HFF-Myc (cell line): ENCODE measurements at regions not wholly inside any gene's neighbourhood (a gene's known extent, or its start where the extent isn't known, plus 50 kb on each side); places are given as distances from the start of the nearest gene placed in this dataset.
"Not testable (repeated sequence)": the region's sequence is repeated elsewhere in the genome, so short reads cannot be mapped to it uniquely, and the experiment has no call there.

Experiments
- DNase-seq: peaks from one replicate; pipeline ENCODE4 v3.0.0-alpha.2; 2011; ENCODE audit warnings: low read depth; ENCODE audit errors: extremely low read depth
- H3K4me3 ChIP-seq: replicated peaks from 2 replicates; pipeline ENCODE4 v1.5.1; 2011; ENCODE audit warnings: low read depth, mild to moderate bottlenecking, control low read depth, low read length
- CTCF ChIP-seq: IDR thresholded peaks from 2 replicates; pipeline ENCODE4 v1.5.1; 2012; ENCODE audit warnings: mild to moderate bottlenecking, low read depth, low read length, control low read depth; ENCODE audit errors: missing control alignments

GRCh38 chr4:130028552-130028951, 932.6 kb downstream of the C4orf33 start:
- H3K4me3 ChIP-seq: no peak overlapping the region
- no peak for DNase-seq
- no peak for TF ChIP-seq CTCF

- TF ChIP-seq CTCF: no peak
- H3K4me3 ChIP-seq: no peak overlapping the region
- no peak for DNase-seq
Observed at GRCh38 chr4:130029442-130029841, 933.5 kb downstream of the C4orf33 start.

GRCh38 chr4:130031858-130032257, 935.9 kb downstream of the C4orf33 start:
- H3K4me3 ChIP-seq: no peak overlapping the region
- TF ChIP-seq CTCF: no peak
- no peak for DNase-seq

- H3K4me3 ChIP-seq, DNase-seq: not testable (repeated sequence)
Observed at GRCh38 chr4:130033657-130034056, 937.7 kb downstream of the C4orf33 start.

- TF ChIP-seq CTCF: no peak
- H3K4me3 ChIP-seq: no peak overlapping the region
- no peak for DNase-seq
Observed at GRCh38 chr4:130034876-130035275, 938.9 kb downstream of the C4orf33 start.

GRCh38 chr4:130035391-130035790, 939.4 kb downstream of the C4orf33 start:
- no peak for TF ChIP-seq CTCF
- DNase-seq: no peak
- H3K4me3 ChIP-seq: no peak overlapping the region

GRCh38 chr4:130037866-130038265, 941.9 kb downstream of the C4orf33 start:
- not testable (repeated sequence) for DNase-seq, H3K4me3 ChIP-seq

GRCh38 chr4:130038540-130038939, 942.6 kb downstream of the C4orf33 start:
- not testable (repeated sequence) for DNase-seq, H3K4me3 ChIP-seq

GRCh38 chr4:130043732-130044160, 947.8 kb downstream of the C4orf33 start:
- no peak overlapping the region for H3K4me3 ChIP-seq
- DNase-seq: no peak
- no peak for TF ChIP-seq CTCF
